NCI-H1694 treated with DMSO at 0.1 percent for 48 hours (cell line): ENCODE measurements at regions not wholly inside any gene's neighbourhood (a gene's known extent, or its start where the extent isn't known, plus 50 kb on each side); places are given as distances from the start of the nearest gene placed in this dataset.

Experiments
- DNase-seq: peaks from one replicate; lab custom pipeline; 2025; lab: John Stamatoyannopoulos, UW

GRCh38 chr1:218526198-218526580, 181.1 kb downstream of the TGFB2 start:
- DNase-seq: no peak

- DNase-seq: no peak
Measured at GRCh38 chr1:218527737-218528136, 182.6 kb downstream of the TGFB2 start.

- no peak for DNase-seq
Measured at GRCh38 chr1:218529646-218530300, 184.6 kb downstream of the TGFB2 start.

GRCh38 chr1:218531936-218532335, 186.8 kb downstream of the TGFB2 start:
- no peak for DNase-seq

- no peak for DNase-seq
Measured at GRCh38 chr1:218536296-218536986, 191.3 kb downstream of the TGFB2 start.

DNA sequence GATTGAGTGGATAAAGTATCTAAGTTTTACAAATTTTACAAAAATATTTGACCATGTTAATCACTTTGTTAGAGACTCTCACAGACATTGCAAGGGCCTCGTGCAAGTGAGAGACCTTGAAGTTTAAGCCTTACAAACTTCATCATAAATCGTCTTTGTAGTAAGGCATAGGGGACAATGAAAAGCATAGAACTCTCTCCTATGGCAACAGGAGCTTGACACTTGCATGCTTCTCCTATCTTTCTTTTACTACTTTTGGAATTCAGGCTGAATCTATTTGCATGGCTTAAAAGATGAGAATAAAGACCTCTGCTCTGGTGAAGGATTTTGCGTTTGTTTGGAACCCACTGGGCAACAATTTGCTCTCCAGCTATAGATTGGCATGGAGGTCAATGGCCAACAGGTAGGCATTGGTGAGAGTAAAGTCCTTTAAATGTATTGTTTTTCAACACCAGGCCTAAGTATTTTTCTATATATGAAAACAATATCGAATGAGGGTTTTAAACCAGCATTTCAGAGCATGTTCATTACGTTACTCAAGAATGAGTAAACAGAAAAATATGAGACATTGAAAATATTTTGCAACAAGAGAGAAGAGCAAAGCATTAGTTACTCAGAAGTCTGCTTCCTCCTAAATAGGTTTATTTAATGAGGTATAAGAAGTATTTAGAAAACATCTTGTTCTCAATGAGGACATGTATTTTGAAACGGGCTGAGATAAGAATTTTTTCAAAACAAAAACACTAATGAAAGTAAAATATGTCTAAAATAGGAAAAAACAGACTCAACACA, 192.2 kb downstream of the TGFB2 start:
- DNase-seq: no peak

- DNase-seq: no peak
Measured at GRCh38 chr1:218538341-218538740, 193.2 kb downstream of the TGFB2 start.

GRCh38 chr1:218546314-218546713, 201.2 kb downstream of the TGFB2 start:
- DNase-seq: no peak

GRCh38 chr1:218547957-218548730, 203.0 kb downstream of the TGFB2 start:
- no peak for DNase-seq

DNA sequence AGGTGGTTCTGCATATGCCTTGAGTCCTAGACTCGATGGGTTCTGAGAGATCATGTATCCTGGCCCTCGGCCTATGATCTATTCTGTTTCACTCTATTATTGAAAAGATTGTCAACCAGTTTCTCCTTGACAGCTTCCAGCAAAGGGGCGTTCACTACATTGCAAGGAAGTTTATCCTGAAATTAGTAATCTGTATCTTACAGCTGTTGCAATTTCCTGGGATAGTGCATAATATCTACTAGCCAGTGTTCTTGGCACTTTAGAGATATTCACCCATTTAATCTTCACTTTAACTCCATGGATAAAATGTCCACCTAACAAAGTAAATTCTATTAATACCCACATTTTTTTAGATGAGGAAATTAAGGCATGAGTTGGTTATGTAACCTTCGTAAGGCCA, 203.6 kb downstream of the TGFB2 start:
- DNase-seq: no peak

DNA sequence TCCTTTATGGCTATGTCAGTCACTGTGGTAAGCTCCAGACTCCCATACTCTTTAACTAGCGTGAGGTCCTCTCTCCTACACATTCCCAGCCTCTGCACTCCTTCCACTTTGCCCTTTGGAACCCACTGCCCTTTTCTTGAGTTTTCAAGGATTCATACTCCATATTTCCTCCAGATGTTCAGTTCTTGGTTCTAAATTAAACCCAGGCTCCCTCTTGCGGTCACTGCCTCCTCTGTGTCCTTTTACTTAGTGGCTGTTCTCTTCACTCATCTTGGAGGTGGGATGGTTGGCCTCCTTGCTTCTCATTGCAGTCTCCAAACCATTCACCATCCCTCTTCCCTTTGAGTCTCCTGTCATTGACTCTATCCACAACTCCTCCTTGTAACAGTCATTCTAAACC, 208.1 kb downstream of the TGFB2 start:
- no peak for DNase-seq

DNA sequence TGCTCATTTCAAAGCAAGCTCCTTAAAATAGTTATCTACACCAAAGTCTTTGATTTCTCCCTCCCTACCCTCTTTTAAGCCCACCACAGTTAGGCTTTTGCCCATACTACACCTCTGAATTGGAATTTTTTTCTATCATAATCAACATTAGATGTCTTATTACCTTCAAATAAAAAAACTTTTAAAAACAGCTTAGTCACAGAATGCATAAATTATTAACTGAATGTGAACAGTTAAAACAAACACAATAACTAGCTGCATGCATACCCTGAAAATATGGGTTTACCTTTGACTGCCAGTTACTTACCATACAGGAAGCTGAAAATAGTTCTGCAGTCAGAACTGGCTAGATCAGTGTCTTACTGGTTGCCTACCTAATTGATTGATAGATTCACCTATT, 210.9 kb downstream of the TGFB2 start:
- DNase-seq: no peak

DNA sequence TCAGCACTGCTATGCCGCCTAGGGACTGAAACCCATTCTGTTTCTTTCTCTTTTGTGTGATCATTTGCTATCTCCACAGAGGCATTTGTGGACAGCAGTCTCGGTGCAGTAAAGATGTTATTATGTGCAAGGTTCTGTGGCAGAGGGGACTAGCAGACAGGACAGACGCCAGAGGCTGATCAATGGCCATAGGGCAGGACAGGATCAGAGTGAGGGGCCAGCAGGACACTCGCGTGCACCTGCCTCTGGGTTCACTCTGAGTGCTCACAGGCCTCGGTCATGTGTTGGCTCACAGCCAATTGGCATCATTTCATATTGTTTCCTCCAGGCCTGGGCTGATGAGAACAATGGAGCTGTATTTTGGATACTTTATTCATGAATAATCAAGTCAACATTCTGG, 212.6 kb downstream of the TGFB2 start:
- no peak for DNase-seq

- no peak for DNase-seq
Measured at GRCh38 chr1:218558271-218558810, 213.2 kb downstream of the TGFB2 start.

- no peak for DNase-seq
Measured at GRCh38 chr1:218565377-218565776, 220.2 kb downstream of the TGFB2 start.

DNA sequence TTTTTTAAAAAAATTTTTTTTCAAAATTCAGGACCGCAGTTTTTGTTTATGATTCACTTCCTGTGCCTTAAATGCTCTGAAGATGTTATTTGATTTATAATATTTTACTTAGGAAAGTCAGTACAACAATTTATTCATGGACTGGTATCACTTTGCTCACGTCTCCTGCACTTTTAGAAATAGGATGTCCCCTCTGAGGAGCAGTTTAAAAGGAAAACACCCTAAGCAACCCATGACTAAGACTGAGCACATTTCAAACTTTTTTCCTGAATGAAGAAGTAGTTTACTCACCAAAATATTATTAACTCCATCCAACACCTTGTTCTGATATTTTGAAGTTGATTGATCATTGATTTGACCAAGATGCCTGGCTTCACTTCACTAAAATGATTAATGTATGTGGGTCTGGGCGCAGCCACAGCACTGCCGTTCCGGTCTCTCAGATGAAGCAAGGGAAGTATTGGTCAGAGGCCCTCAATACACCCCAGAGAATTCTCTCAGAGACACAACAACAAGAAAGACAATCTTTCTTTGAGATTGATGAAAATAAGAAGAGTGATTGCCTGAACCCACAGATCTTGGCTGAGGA, 223.9 kb downstream of the TGFB2 start:
- DNase-seq: no peak

DNA sequence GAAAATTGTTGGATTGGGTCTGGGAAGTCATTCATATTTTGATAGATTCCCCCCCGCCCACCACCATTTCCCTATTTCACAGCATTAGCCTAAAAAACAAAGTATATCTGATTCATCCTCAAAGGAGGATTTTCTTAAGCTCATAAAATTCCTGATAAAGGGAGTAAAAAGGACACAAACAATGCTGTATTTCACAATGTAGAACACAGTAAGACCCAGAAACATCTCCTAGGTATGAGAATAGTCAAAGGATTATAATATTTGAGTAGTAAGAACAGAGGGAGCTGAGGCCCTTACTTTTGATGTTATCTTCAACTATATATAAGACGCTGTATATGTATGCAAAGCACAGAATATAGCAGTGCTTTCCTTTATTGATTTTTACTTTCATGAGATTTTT, 225.3 kb downstream of the TGFB2 start:
- DNase-seq: no peak

- no peak for DNase-seq
Measured at GRCh38 chr1:218571491-218571890, 226.4 kb downstream of the TGFB2 start.

- DNase-seq: no peak
Measured at GRCh38 chr1:218572050-218572449, 226.9 kb downstream of the TGFB2 start.

DNA sequence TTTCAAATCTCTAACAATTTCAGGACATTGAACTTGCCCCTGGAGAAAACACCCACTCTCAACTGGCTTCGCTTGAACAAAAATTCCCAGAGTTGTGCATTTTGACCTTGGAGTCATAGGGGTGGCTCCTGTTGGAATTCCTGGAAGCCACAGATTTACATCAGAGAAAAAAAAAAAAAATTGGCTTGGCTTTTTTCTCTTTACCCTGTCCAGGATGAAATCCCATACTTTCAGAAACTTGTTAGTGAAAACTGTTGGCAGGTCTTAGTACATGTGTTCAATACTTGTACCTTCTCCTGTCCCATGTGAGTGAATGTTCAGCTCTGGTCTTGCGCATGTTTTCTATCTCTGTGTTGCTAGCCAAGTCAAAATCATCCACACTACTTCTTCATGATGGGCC, 228.8 kb downstream of the TGFB2 start:
- no peak for DNase-seq

GRCh38 chr1:218575079-218575478, 229.9 kb downstream of the TGFB2 start:
- DNase-seq: no peak

DNA sequence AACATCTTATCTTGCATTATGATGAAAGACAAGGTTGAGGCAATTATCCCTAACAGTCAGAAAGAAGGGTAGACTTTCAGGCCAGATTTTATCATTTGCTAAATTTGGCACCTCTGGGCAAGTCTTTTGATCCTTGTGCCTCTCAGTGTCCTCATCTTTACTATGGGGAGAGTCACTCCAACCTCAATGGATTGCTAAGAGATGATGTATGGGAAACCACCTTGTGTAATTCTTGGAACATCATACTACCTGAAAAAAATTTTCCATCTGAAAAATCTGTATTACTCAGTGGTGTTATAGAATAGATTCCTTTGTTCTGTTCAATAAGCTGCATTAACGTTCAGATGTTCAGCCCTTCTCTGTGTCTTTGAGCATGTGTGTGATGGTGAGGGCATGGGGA, 230.7 kb downstream of the TGFB2 start:
- DNase-seq: no peak
